ENCODE measurements at regions not wholly inside any gene's neighbourhood (a gene's known extent, or its start where the extent isn't known, plus 50 kb on each side); places are given as distances from the start of the nearest gene placed in this dataset.
"Not testable (repeated sequence)": the region's sequence is repeated elsewhere in the genome, so short reads cannot be mapped to it uniquely, and the experiment has no call there.

DNA sequence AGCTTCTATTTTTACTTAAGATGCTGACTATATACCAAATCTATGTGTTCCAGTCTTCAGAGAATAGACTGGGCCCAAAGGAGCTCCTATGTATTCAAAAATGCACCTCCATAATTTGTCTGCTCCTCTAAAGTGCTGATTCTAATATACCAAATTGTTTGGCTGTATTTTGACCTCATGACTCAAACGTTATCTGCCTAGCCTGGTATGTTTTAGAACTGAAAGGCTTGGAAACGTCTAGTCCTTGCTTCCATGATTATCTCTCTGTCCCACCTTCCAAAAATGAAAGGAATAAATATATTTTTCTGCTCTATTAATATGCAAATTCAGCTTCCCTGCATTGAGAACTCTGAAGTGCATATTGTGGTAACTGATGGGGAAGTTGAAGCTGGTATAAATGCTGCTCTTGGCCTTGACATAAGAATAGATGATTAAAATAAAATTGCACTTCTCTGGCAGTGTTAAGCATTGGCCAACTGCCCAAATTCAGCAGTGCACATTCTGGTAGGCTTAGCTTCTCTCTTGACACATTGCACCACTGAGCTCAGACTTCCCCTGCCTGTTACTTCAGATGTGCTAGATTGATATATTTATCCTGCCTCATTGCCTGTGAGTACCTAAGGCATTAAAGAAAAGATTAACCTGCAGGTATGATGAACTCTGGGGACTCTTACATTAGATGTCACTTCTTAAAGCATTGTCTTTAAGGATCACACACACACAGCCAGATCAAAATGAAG lies 882.3 kb downstream of the RPS29 start:
- H3K4me1 ChIP-seq, result no peaks in the 10 kb centered on the region
- WGBS (ENCODE audit: insufficient coverage, low coverage, low lambda C conversion rate, missing lambda C conversion rate), result 13% methylated on average over 2 of the region's 2 CpGs
- no peak overlapping the region for H3K4me3 ChIP-seq
- ATAC-seq, result no peak
- no peak for DNase-seq
- no peaks in the 10 kb centered on the region for H3K36me3 ChIP-seq
- no peak for TF ChIP-seq POLR2A (IDR thresholded peaks at IDR 0.05)
- TF ChIP-seq, protein P1, sequence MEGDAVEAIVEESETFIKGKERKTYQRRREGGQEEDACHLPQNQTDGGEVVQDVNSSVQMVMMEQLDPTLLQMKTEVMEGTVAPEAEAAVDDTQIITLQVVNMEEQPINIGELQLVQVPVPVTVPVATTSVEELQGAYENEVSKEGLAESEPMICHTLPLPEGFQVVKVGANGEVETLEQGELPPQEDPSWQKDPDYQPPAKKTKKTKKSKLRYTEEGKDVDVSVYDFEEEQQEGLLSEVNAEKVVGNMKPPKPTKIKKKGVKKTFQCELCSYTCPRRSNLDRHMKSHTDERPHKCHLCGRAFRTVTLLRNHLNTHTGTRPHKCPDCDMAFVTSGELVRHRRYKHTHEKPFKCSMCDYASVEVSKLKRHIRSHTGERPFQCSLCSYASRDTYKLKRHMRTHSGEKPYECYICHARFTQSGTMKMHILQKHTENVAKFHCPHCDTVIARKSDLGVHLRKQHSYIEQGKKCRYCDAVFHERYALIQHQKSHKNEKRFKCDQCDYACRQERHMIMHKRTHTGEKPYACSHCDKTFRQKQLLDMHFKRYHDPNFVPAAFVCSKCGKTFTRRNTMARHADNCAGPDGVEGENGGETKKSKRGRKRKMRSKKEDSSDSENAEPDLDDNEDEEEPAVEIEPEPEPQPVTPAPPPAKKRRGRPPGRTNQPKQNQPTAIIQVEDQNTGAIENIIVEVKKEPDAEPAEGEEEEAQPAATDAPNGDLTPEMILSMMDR (IDR thresholded peaks at IDR 0.05), result no peak
- intact Hi-C loops (cut with DNase I), result no loop called here
- no peaks in the 10 kb centered on the region for H3K27me3 ChIP-seq
- no peak overlapping the region for H3K27ac ChIP-seq
- no peaks in the 10 kb centered on the region for H3K9me3 ChIP-seq

DNA sequence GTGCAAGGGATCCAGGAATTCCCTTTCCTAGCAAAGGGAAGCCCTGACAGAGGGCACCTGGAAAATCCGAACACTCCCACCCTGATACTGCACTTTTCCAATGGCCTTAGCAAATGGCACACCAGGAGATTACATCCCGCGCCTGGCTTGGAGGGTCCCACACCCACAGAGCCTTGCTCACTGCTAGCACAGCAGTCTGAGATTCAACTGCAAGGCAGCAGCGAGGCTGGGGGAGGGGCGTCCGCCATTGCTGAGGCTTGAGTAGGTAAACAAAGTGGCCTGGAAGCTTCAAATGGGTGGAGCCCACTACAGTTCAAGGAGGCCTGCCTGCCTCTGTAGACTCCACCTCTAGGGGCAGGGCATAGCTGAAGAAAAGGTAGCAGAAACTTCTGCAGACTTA lies 888.8 kb downstream of the RPS29 start:
- H3K27ac ChIP-seq; DNase-seq; ATAC-seq; intact Hi-C loops (cut with DNase I); H3K36me3 ChIP-seq; H3K4me1 ChIP-seq; H3K27me3 ChIP-seq; H3K9me3 ChIP-seq; H3K4me3 ChIP-seq: not testable (repeated sequence)
- 67% methylated on average over 1 of the region's 6 CpGs for WGBS (ENCODE audit: insufficient coverage, low coverage, low lambda C conversion rate, missing lambda C conversion rate)

DNA sequence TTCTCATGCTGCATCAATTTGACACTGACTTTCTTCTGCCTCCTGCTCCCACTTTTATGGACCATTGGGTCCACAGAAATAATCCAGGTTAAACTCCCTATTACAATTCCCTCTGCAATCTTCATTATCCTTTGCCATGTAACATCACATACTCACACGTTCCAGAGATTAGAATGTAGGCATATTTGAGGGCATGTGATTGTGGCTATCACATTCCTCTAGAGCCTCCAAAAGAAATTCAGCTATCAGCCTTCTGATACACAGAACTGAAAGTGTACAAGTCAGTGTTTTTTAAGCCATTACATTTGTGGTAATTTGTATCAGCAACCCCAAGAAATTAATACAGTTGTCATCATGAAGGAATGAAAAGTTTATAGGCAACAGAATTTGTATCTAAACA lies 892.4 kb downstream of the RPS29 start:
- intact Hi-C loops (cut with DNase I), result no loop called here
- no peaks in the 10 kb centered on the region for H3K9me3 ChIP-seq
- DNase-seq (no peak), ATAC-seq (no peak)
- no peaks in the 10 kb centered on the region for H3K4me1 ChIP-seq
- no peak overlapping the region for H3K4me3 ChIP-seq
- no peak overlapping the region for H3K27ac ChIP-seq
- H3K36me3 ChIP-seq, result no peaks in the 10 kb centered on the region
- TF ChIP-seq, protein P1 (IDR thresholded peaks at IDR 0.05), result no peak
- no peak for TF ChIP-seq POLR2A (IDR thresholded peaks at IDR 0.05)
- WGBS (ENCODE audit: insufficient coverage, low coverage, low lambda C conversion rate, missing lambda C conversion rate), result 16% methylated on average over 1 of the region's 1 CpG
- no peaks in the 10 kb centered on the region for H3K27me3 ChIP-seq

DNA sequence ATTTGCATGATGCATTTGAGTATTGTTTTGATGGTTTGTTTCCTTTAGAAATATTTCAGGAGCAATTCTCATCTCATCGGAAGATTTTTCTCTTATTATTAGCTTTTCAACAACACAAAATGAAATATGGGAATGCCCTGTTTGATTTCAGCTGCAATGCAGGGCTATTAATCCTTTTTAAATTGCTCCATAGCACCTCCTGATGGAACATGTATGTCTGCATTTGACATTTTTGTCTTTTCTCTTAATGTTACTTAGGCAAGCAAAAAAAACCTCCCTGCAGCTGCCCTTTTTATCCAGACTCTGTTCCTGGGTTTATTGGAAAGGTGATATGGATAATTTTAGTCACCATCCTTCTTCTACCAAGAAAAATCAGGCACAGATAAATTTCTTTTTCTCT lies 895.8 kb downstream of the RPS29 start:
- no peaks in the 10 kb centered on the region for H3K36me3 ChIP-seq
- intact Hi-C loops (cut with DNase I), result no loop called here
- H3K9me3 ChIP-seq, result no peaks in the 10 kb centered on the region
- DNase-seq (no peak), ATAC-seq (no peak)
- 60% methylated on average over 1 of the region's 1 CpG for whole genome bisulfite sequencing (ENCODE audit: insufficient coverage, low coverage, low lambda C conversion rate, missing lambda C conversion rate)
- H3K4me3 ChIP-seq, result no peak overlapping the region
- H3K27ac ChIP-seq, result no peak overlapping the region
- no peaks in the 10 kb centered on the region for H3K4me1 ChIP-seq
- TF ChIP-seq, protein P1 (IDR thresholded peaks at IDR 0.05), result no peak
- TF ChIP-seq POLR2A (IDR thresholded peaks at IDR 0.05), result no peak
- no peaks in the 10 kb centered on the region for H3K27me3 ChIP-seq

GRCh38 chr14:48686650-48687049 lies 899.5 kb downstream of the RPS29 start:
- no peak for TF ChIP-seq POLR2A (IDR thresholded peaks at IDR 0.05)
- TF ChIP-seq, protein P1 (IDR thresholded peaks at IDR 0.05), result no peak
- 79% methylated on average over 3 of the region's 3 CpGs for WGBS (ENCODE audit: insufficient coverage, low coverage, low lambda C conversion rate, missing lambda C conversion rate)
- no peak for DNase-seq
- no peaks in the 10 kb centered on the region for H3K36me3 ChIP-seq
- H3K27me3 ChIP-seq, result no peaks in the 10 kb centered on the region
- no peaks in the 10 kb centered on the region for H3K4me1 ChIP-seq
- no peaks in the 10 kb centered on the region for H3K9me3 ChIP-seq
- intact Hi-C loops (cut with DNase I), result no loop called here
- no peak overlapping the region for H3K27ac ChIP-seq
- H3K4me3 ChIP-seq, result no peak overlapping the region
- ATAC-seq, result no peak
